ENCODE measurements at regions not wholly inside any gene's neighbourhood (a gene's known extent, or its start where the extent isn't known, plus 50 kb on each side); places are given as distances from the start of the nearest gene placed in this dataset.

DNA sequence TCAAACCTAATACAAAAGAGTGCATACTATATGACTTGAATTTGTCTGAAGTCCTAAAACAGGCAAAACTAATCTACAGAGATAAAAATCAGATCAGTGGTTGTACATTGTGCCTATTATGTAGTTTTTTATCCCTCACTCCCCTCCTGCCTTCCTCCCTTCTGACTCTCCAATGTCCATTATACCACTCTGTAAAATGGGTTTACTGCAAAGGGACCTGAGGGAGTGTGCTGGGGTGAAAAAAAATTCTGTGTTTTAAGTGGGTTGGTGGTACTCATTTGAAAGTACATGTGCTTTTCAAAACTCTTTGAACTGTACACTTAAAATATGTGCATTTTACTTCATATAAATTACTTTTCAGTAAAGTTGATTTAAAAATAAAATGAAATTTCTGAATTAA lies 89.0 kb upstream of the UBE2E3 start:
- TF ChIP-seq EZH2 (IDR thresholded peaks at IDR 0.05; ENCODE audit: borderline replicate concordance, low read length): no peak
- TF ChIP-seq, protein P1, sequence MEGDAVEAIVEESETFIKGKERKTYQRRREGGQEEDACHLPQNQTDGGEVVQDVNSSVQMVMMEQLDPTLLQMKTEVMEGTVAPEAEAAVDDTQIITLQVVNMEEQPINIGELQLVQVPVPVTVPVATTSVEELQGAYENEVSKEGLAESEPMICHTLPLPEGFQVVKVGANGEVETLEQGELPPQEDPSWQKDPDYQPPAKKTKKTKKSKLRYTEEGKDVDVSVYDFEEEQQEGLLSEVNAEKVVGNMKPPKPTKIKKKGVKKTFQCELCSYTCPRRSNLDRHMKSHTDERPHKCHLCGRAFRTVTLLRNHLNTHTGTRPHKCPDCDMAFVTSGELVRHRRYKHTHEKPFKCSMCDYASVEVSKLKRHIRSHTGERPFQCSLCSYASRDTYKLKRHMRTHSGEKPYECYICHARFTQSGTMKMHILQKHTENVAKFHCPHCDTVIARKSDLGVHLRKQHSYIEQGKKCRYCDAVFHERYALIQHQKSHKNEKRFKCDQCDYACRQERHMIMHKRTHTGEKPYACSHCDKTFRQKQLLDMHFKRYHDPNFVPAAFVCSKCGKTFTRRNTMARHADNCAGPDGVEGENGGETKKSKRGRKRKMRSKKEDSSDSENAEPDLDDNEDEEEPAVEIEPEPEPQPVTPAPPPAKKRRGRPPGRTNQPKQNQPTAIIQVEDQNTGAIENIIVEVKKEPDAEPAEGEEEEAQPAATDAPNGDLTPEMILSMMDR (conservative IDR thresholded peaks at IDR 0.05 in 1 of 2, IDR thresholded peaks at IDR 0.05 in 1 of 2; ENCODE audit: extremely low read depth in 1 of 2, insufficient read depth in 1 of 2, low read depth in 1 of 2, low read length in 2 of 2): no peak

Measured in mammary epithelial cell (primary cell).